Left lung (tissue), 4 donors: ENCODE measurements at regions not wholly inside any gene's neighbourhood (a gene's known extent, or its start where the extent isn't known, plus 50 kb on each side); places are given as distances from the start of the nearest gene placed in this dataset.

ENCODE experiments used
- ATAC-seq: fragments of 200-7000 bp; cut with Tn5 transposase; one replicate; pipeline ENCODE4 v1.9.1; 2020; ENCODE audit warnings: moderate library complexity
- DNase-seq, 4 donors: peaks; one replicate each; pipeline ENCODE4 v3.0.0-alpha.2; 2013 to 2020
- H3K27ac ChIP-seq, 2 donors: fragments of 200-600 bp; sonication (generic) in 1 of 2; one replicate each; pipeline versions ENCODE4 v1.5.0 to v1.8.0; 2020 to 2021
- H3K27me3 ChIP-seq, 2 donors: fragments of 200-600 bp; sonication (generic) in 1 of 2; one replicate each; pipeline versions ENCODE4 v1.5.0 to v1.8.0; 2020 to 2021
- H3K36me3 ChIP-seq, 2 donors: fragments of 200-600 bp; sonication (generic) in 1 of 2; one replicate each; pipeline versions ENCODE4 v1.5.0 to v1.8.0; 2020 to 2021
- H3K4me1 ChIP-seq, 2 donors: fragments of 200-600 bp; one replicate each; pipeline ENCODE4 v1.8.0; 2021
- H3K4me3 ChIP-seq, 2 donors: fragments of 200-600 bp; sonication (generic) in 1 of 2; one replicate each; pipeline versions ENCODE4 v1.5.0 to v1.8.0; 2020 to 2021; ENCODE audit warnings: mild to moderate bottlenecking in 1 of 2
- H3K9me3 ChIP-seq, 2 donors: fragments of 200-600 bp; sonication (generic) in 1 of 2; one replicate each; pipeline versions ENCODE4 v1.5.0 to v1.8.0; 2020 to 2021
- intact Hi-C, 2 donors: fragments of 100-400 bp; cut with DNase I; formaldehyde crosslinking; loops; one replicate each; pipeline versions ENCODE4 v1.11.2 to v1.14.2; 2022
- TF ChIP-seq, protein P1 (sequence below), 2 donors: fragments of 200-600 bp; sonication (generic) in 1 of 2; IDR thresholded peaks; one replicate each; pipeline versions ENCODE4 v1.5.0 to v1.8.0; 2021; ENCODE audit warnings: antibody characterized with exemption in 2 of 2
- donor health status: DM: no; HTN: yes; CAD: no.
- donor health status: DM: no; HTN: no; CAD: no.

DNA sequence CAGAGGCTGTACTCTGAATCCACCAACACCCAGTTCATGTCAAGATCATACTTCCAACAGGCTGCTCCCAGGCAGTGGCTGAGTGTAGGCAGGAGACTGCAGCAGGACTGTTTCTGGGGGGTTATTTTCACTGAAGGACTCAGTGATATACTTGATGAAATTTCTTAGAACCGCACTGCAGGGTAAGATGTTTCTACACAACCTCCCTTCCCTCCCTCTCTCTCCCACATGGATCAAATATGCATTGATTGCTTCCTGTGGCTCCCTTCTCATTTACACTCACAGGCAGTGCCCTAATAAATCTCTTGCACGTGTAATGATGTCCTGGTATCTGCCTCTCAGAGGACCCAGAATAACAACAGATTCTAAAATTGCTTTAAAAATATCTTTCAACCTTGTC lies 251.3 kb upstream of the CCDC179 start:
- intact Hi-C loops, result no loop called here
- no peak for DNase-seq
- Histone ChIP-seq H3K27ac (no peak overlapping the region), H3K36me3 (no peaks in the 10 kb centered on the region), H3K4me1 (no peaks in the 10 kb centered on the region), H3K4me3 (no peak overlapping the region), H3K27me3 (no peaks in the 10 kb centered on the region), H3K9me3 (peaks cover 0 to 2% of the 10 kb centered on the region in 2 donors)
- ATAC-seq, result no peak
- TF ChIP-seq, protein P1, sequence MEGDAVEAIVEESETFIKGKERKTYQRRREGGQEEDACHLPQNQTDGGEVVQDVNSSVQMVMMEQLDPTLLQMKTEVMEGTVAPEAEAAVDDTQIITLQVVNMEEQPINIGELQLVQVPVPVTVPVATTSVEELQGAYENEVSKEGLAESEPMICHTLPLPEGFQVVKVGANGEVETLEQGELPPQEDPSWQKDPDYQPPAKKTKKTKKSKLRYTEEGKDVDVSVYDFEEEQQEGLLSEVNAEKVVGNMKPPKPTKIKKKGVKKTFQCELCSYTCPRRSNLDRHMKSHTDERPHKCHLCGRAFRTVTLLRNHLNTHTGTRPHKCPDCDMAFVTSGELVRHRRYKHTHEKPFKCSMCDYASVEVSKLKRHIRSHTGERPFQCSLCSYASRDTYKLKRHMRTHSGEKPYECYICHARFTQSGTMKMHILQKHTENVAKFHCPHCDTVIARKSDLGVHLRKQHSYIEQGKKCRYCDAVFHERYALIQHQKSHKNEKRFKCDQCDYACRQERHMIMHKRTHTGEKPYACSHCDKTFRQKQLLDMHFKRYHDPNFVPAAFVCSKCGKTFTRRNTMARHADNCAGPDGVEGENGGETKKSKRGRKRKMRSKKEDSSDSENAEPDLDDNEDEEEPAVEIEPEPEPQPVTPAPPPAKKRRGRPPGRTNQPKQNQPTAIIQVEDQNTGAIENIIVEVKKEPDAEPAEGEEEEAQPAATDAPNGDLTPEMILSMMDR (IDR thresholded peaks at IDR 0.05), result no peak

DNA sequence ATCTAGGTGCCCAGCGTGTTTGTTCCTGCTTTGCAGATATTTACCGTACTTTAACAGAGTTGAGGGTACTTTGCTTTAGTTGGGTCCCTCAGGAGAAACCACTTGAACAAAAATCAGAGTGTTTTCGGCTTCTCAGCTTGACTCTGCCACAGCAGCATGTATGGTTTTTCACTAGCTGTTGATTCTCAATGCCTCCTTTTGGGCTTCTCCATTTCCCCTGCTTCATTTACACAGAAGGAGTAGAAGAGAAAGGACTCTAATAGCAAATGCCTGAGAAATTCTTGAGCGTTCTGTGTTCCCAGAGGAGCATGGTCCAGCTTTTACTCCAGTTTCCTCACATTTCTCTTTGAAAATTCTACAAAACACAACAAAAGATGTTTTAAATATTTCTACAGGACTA lies 252.1 kb upstream of the CCDC179 start:
- Histone ChIP-seq H3K27ac (no peak overlapping the region), H3K36me3 (no peaks in the 10 kb centered on the region), H3K27me3 (no peaks in the 10 kb centered on the region), H3K4me1 (no peaks in the 10 kb centered on the region), H3K9me3 (peaks cover 0 to 7% of the 10 kb centered on the region in 2 donors), H3K4me3 (no peak overlapping the region)
- DNase-seq (no peak), ATAC-seq (no peak)
- TF ChIP-seq, protein P1 (IDR thresholded peaks at IDR 0.05), result no peak
- intact Hi-C loops, result no loop called here

DNA sequence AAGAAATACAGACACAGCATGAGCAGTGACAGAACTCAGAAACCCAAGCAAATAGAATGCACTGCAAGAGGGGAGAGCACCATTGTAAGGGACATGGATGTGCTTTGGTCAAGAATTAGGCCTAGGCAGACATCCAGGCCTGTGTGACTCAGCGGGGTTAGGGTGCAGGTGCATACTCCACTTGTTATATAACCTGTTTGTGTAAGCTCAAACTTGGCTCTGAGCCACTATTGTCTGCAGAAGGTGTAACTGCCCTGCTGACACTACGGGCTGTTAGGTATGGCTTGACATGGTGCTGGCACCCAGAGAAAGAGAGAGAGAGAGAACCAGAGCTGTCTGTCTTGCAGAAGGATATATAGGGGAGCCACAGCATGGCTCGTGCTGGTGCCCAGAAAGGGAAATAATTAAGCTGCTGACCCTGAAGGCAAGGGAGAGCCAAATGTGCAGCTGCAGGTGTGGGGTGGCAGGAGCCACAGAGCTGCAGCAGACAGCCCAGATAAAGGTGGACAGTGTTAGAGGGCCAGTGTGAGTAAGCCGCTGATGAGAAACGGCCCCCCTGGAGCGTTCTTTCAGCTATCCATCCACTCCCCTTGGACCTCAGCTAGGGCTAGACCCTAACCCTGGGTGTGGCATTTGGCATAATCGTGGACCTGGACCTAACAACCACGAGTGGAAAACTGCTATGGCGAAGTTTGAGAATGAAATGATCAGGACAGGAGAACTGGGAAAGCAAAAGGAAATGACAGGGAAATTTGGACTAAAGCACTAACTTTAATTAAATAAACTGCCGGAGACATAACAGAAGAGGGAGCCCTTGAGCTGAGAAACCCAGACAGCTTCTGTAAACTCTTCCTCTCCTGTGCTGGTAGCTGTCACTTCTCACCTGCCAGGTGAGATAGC lies 253.0 kb upstream of the CCDC179 start:
- peak; percentile 95 for ATAC-seq
- Histone ChIP-seq H3K27ac (no peak overlapping the region), H3K9me3 (peaks cover 0 to 14% of the 10 kb centered on the region in 2 donors), H3K27me3 (no peaks in the 10 kb centered on the region), H3K4me1 (no peaks in the 10 kb centered on the region), H3K36me3 (no peaks in the 10 kb centered on the region), H3K4me3 (no peak overlapping the region)
- intact Hi-C loops, result no loop called here
- peak in 2 of 4 donors; percentile 34 to 53 for DNase-seq
- TF ChIP-seq, protein P1 (IDR thresholded peaks at IDR 0.05), result peak in 1 of 2 donors; percentile 49

DNA sequence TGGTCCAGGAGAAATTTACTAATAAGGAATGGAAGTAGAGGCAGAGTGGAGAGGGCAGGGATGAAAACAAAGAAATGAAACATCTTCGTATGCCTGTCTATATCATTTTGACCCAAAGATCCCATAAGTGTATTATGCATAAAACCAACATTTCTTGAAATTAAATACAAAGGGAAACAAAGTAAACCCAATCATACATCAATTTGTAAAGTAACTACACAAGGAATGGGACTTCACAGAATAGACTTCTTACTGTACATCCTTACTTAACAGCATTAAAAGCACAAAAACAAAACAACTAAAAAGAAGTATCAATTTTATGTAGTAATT lies 253.6 kb upstream of the CCDC179 start:
- Histone ChIP-seq H3K4me1 (no peaks in the 10 kb centered on the region), H3K4me3 (no peak overlapping the region), H3K27ac (no peak overlapping the region), H3K9me3 (peaks cover 0 to 14% of the 10 kb centered on the region in 2 donors), H3K27me3 (no peaks in the 10 kb centered on the region), H3K36me3 (no peaks in the 10 kb centered on the region)
- TF ChIP-seq, protein P1 (IDR thresholded peaks at IDR 0.05), result no peak
- ATAC-seq (no peak), DNase-seq (no peak)
- intact Hi-C loops, result no loop called here

DNA sequence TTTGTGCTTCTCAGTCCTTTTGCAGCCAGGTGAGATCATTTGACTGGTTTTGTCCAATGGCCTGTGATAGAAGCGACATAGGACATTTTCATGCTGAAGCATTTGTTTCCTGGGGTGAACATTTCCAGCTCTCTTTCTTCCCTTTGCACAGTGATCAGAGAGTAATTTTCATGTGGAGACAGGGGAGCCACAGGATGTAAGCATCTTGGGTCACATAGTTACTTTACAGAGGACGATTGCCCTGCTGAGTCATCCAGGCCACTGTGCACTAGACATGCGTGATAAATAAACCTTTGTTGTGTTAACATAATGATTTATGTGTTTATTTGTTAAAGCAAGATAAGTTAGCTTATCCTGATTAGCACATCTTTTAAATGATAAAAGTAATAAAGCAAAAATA lies 263.5 kb upstream of the CCDC179 start:
- ATAC-seq (no peak), DNase-seq (no peak)
- Histone ChIP-seq H3K4me1 (no peaks in the 10 kb centered on the region), H3K4me3 (no peak overlapping the region), H3K27ac (no peak overlapping the region), H3K9me3 (no peaks in the 10 kb centered on the region), H3K36me3 (no peaks in the 10 kb centered on the region), H3K27me3 (no peaks in the 10 kb centered on the region)
- TF ChIP-seq, protein P1 (IDR thresholded peaks at IDR 0.05), result no peak
- intact Hi-C loops, result no loop called here
